H1 (cell line): ENCODE measurements at regions not wholly inside any gene's neighbourhood (a gene's known extent, or its start where the extent isn't known, plus 50 kb on each side); places are given as distances from the start of the nearest gene placed in this dataset.

Experiments used
- CTCF ChIA-PET: fragments of 300-600 bp; sonication (Branson Sonifier 250); formaldehyde crosslinking; loops from one replicate; lab custom pipeline; 2021; ENCODE audit not compliant: partially characterized antibody; lab: Charles Lee
- POLR2A ChIA-PET: fragments of 300-600 bp; sonication (Branson Sonifier 250); formaldehyde crosslinking; loops from one replicate; lab custom pipeline; 2021; ENCODE audit warnings: inconsistent platforms; ENCODE audit not compliant: partially characterized antibody; lab: Charles Lee
- DNase-seq, 2 experiments: peaks; one replicate each; pipeline versions ENCODE4 v3.0.0 to v3.0.0-alpha.2; 2010 to 2022; ENCODE audit warnings: low spot score in 2 of 2, low read depth in 1 of 2, mixed read lengths in 1 of 2
- FAIRE-seq: peaks from 2 replicates; lab custom pipeline; 2011; peaks lifted over from hg19 to GRCh38; lab: Jason Lieb, UNC
- H2AFZ ChIP-seq: 2 replicates; pipeline ENCODE4 v1.8.1; 2012; ENCODE audit warnings: low read length, inconsistent platforms
- H2AK5ac ChIP-seq: 2 replicates; pipeline ENCODE4 v1.6.1; 2013; ENCODE audit warnings: low read depth, low read length
- H2BK120ac ChIP-seq: replicated peaks from 2 replicates; pipeline ENCODE3; 2013; ENCODE audit warnings: low read depth, low read length, inconsistent platforms
- H2BK12ac ChIP-seq: 2 replicates; pipeline ENCODE4 v1.6.1; 2013; ENCODE audit warnings: low read depth, low read length
- H2BK15ac ChIP-seq: 2 replicates; pipeline ENCODE4 v1.6.1; 2013; ENCODE audit warnings: low read length
- H2BK20ac ChIP-seq: 2 replicates; pipeline ENCODE4 v1.6.1; 2013; ENCODE audit warnings: low read length
- H2BK5ac ChIP-seq: 2 replicates; pipeline ENCODE4 v1.6.1; 2013; ENCODE audit warnings: low read depth, low read length
- H3K14ac ChIP-seq: 2 replicates; pipeline ENCODE4 v1.6.1; 2013; ENCODE audit warnings: inconsistent platforms; ENCODE audit not compliant: insufficient read length
- H3K18ac ChIP-seq: 2 replicates; pipeline ENCODE4 v1.6.1; 2013; ENCODE audit warnings: low read length; ENCODE audit errors: extremely low read depth
- H3K23ac ChIP-seq: 2 replicates; pipeline ENCODE4 v1.6.1; 2013; ENCODE audit warnings: inconsistent platforms; ENCODE audit not compliant: insufficient read length
- H3K23me2 ChIP-seq: 2 replicates; pipeline ENCODE4 v1.6.1; 2013; ENCODE audit warnings: low read depth, low read length
- H3K27ac ChIP-seq: 2 replicates; pipeline ENCODE4 v1.6.1; 2011; ENCODE audit warnings: low read depth, low read length, inconsistent platforms
- H3K27me3 ChIP-seq, 4 experiments: replicated peaks in 1 of 4; 1 replicate in 1 of 4; 2 replicates in 3 of 4; pipeline versions ENCODE4 v1.6.1 to v1.8.1; 2011 to 2013; ENCODE audit warnings: low read length in 3 of 4, mild to moderate bottlenecking in 3 of 4, inconsistent platforms in 2 of 4, mixed read lengths in 2 of 4, moderate library complexity in 1 of 4; ENCODE audit not compliant: control insufficient read depth in 3 of 4, insufficient read depth in 3 of 4; ENCODE audit errors: extremely low read depth in 1 of 4
- H3K36me3 ChIP-seq, 4 experiments: 2 replicates each; pipeline versions ENCODE4 v1.6.1 to v1.8.1; 2011 to 2013; ENCODE audit warnings: mild to moderate bottlenecking in 4 of 4, low read length in 3 of 4, moderate library complexity in 2 of 4, control low read depth in 1 of 4, inconsistent platforms in 1 of 4; ENCODE audit not compliant: insufficient read depth in 4 of 4, control insufficient read depth in 2 of 4
- H3K4ac ChIP-seq: replicated peaks from 2 replicates; pipeline ENCODE3; 2013; ENCODE audit warnings: low read length, low read depth, mixed read lengths, inconsistent platforms; ENCODE audit not compliant: insufficient read length
- H3K4me1 ChIP-seq, 4 experiments: replicated peaks in 1 of 4; 1 replicate in 1 of 4; 2 replicates in 3 of 4; pipeline versions ENCODE4 v1.6.1 to v1.8.1; 2011 to 2013; ENCODE audit warnings: low read length in 3 of 4, inconsistent platforms in 2 of 4, mixed read lengths in 1 of 4; ENCODE audit not compliant: insufficient read depth in 4 of 4, control insufficient read depth in 3 of 4
- H3K4me2 ChIP-seq, 2 experiments: 2 replicates each; pipeline versions ENCODE4 v1.6.1 to v1.8.1; 2011 to 2013; ENCODE audit warnings: low read depth in 2 of 2, low read length in 2 of 2, control low read depth in 1 of 2, inconsistent platforms in 1 of 2, mild to moderate bottlenecking in 1 of 2; ENCODE audit not compliant: insufficient read depth in 1 of 2
- H3K4me3 ChIP-seq, 4 experiments: fragments of 200-600, 300-600 bp in 1 of 4; sonication (generic), shearing (Covaris generic), sonication (Bioruptor Twin) in 1 of 4; 2 replicates each; pipeline versions ENCODE4 v1.5.1 to v1.8.1; 2011 to 2016; ENCODE audit warnings: low read length in 4 of 4, low read depth in 3 of 4, control low read depth in 2 of 4, inconsistent platforms in 2 of 4, mild to moderate bottlenecking in 2 of 4, mixed read lengths in 1 of 4, moderate library complexity in 1 of 4; ENCODE audit not compliant: insufficient read depth in 2 of 4; ENCODE audit errors: extremely low read depth in 1 of 4
- H3K56ac ChIP-seq: replicated peaks from 2 replicates; pipeline ENCODE3; 2013; ENCODE audit warnings: low read depth, mild to moderate bottlenecking, mixed read lengths, low read length, inconsistent platforms; ENCODE audit not compliant: insufficient read length
- H3K79me1 ChIP-seq: 2 replicates; pipeline ENCODE4 v1.6.1; 2013; ENCODE audit warnings: low read depth, low read length, control low read depth
- H3K79me2 ChIP-seq, 2 experiments: 2 replicates each; pipeline versions ENCODE4 v1.6.1 to v1.8.1; 2012 to 2013; ENCODE audit warnings: low read length in 2 of 2, mild to moderate bottlenecking in 2 of 2, inconsistent platforms in 1 of 2; ENCODE audit not compliant: insufficient read depth in 2 of 2, control insufficient read depth in 1 of 2
- H3K9ac ChIP-seq, 4 experiments: replicated peaks in 1 of 4; 1 replicate in 1 of 4; 2 replicates in 3 of 4; pipeline versions ENCODE4 v1.6.1 to v1.8.1; 2011 to 2013; ENCODE audit warnings: low read depth in 3 of 4, low read length in 3 of 4, control low read depth in 2 of 4, mild to moderate bottlenecking in 2 of 4, moderate library complexity in 2 of 4, inconsistent platforms in 1 of 4; ENCODE audit errors: extremely low read depth in 1 of 4
- H3K9me3 ChIP-seq, 2 experiments: 2 replicates each; pipeline versions ENCODE4 v1.6.1 to v1.8.1; 2012 to 2013; ENCODE audit warnings: mild to moderate bottlenecking in 2 of 2, moderate library complexity in 2 of 2, control low read depth in 1 of 2, inconsistent platforms in 1 of 2, low read depth in 1 of 2, low read length in 1 of 2, mixed read lengths in 1 of 2; ENCODE audit not compliant: insufficient read depth in 2 of 2
- H4K20me1 ChIP-seq, 2 experiments: replicated peaks in 1 of 2; 2 replicates each; pipeline versions ENCODE3 to v1.8.1; 2011 to 2013; ENCODE audit warnings: inconsistent platforms in 2 of 2, low read length in 2 of 2, mild to moderate bottlenecking in 1 of 2; ENCODE audit not compliant: insufficient read depth in 2 of 2, control insufficient read depth in 1 of 2
- H4K5ac ChIP-seq: 2 replicates; pipeline ENCODE4 v1.6.1; 2013; ENCODE audit warnings: low read length, low read depth, mixed read lengths, inconsistent platforms; ENCODE audit not compliant: insufficient read length
- H4K8ac ChIP-seq: 2 replicates; pipeline ENCODE4 v1.8.0; 2013; ENCODE audit warnings: mild to moderate bottlenecking, moderate library complexity, low read length, inconsistent platforms; ENCODE audit not compliant: insufficient read depth; ENCODE audit errors: extremely low read depth
- H4K91ac ChIP-seq: replicated peaks from 2 replicates; pipeline ENCODE3; 2013; ENCODE audit warnings: low read length, mixed read lengths, inconsistent platforms; ENCODE audit not compliant: insufficient read length
- JUND ChIP-seq: IDR thresholded peaks from 2 replicates; pipeline ENCODE4 v1.6.1; 2011; ENCODE audit warnings: mild to moderate bottlenecking, improper control_type of control experiment, low read length
- KDM4A ChIP-seq: IDR thresholded peaks from one replicate; pipeline ENCODE4 v1.7.1; 2012; ENCODE audit warnings: low read depth, mild to moderate bottlenecking, moderate library complexity, low read length, inconsistent platforms; ENCODE audit not compliant: severe bottlenecking
- POLR2AphosphoS5 ChIP-seq: IDR thresholded peaks from 2 replicates; pipeline ENCODE4 v1.6.1; 2011; ENCODE audit warnings: low read depth, low read length
- RNF2 ChIP-seq: fragments of 200-900, 300-1000 bp; sonication (generic); IDR thresholded peaks from 2 replicates; pipeline ENCODE4 v1.7.1; 2016; ENCODE audit warnings: borderline replicate concordance, low read depth, mild to moderate bottlenecking, antibody characterized with exemption, low read length; ENCODE audit not compliant: poor library complexity, severe bottlenecking; ENCODE audit errors: missing control alignments
- SUZ12 ChIP-seq: fragments of 200-600 bp; sonication (generic); IDR thresholded peaks from 2 replicates; pipeline ENCODE4 v1.6.1; 2012; ENCODE audit warnings: mild to moderate bottlenecking, inconsistent platforms, low read length, moderate library complexity, mixed read lengths
- TAF1 ChIP-seq: IDR thresholded peaks from 2 replicates; pipeline ENCODE4 v1.6.1; 2011; ENCODE audit warnings: mild to moderate bottlenecking, low read depth, low read length
- TCF12 ChIP-seq: IDR thresholded peaks from 2 replicates; pipeline ENCODE4 v1.6.1; 2011; ENCODE audit warnings: low read depth, mild to moderate bottlenecking, low read length
- YY1 ChIP-seq: IDR thresholded peaks from 2 replicates; pipeline ENCODE4 v1.6.1; 2011; ENCODE audit warnings: low read depth, mild to moderate bottlenecking, low read length

DNA sequence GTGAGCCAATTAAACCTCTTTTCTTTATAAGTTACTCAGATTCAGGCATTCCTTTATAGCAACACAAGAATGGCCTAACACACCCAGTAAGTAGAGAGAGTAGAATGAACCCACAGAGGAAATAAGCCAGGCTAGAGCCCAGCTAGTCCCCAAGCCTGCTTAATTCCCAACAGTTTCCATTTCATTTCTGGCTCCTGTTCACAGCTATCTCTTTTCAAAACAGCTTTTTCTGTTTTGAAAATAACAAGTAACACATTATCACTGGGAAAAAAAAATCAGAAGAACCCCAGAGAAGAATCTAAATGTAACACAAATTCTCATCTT, 69.0 kb downstream of the HSPB8 start:
- peaks cover 0 to 2% (median 0%) of the 10 kb centered on the region in 4 experiments; a peak in 2 of 7 replicates for H3K27me3 ChIP-seq
- H3K9ac ChIP-seq, result no peak overlapping the region
- no peaks in the 10 kb centered on the region for H3K36me3 ChIP-seq
- no peaks in the 10 kb centered on the region for H3K79me2 ChIP-seq
- no peak overlapping the region for H2BK120ac ChIP-seq
- no peak overlapping the region for H3K14ac ChIP-seq
- H4K8ac ChIP-seq, result no peak overlapping the region
- no peak overlapping the region for H2AK5ac ChIP-seq
- H2AFZ ChIP-seq, result no peak overlapping the region
- no peak overlapping the region for H3K27ac ChIP-seq
- no peak overlapping the region for H2BK12ac ChIP-seq
- no peaks in the 10 kb centered on the region for H3K9me3 ChIP-seq
- no peaks in the 10 kb centered on the region for H3K23me2 ChIP-seq
- no peak for FAIRE-seq
- DNase-seq, result no peak
- no peak overlapping the region for H4K5ac ChIP-seq
- no peaks in the 10 kb centered on the region for H4K20me1 ChIP-seq
- no peak overlapping the region for H4K91ac ChIP-seq
- H2BK15ac ChIP-seq, result no peak overlapping the region
- H3K79me1 ChIP-seq, result no peaks in the 10 kb centered on the region
- no peak overlapping the region for H2BK20ac ChIP-seq
- POLR2A ChIA-PET, result no interaction called here
- no peak overlapping the region for H3K56ac ChIP-seq
- CTCF ChIA-PET, result interaction anchor here (1.5 to 1.9 kb wide), 2 partner anchors 11 to 12 kb away, joined by 3 to 5 read pairs; no protein-coding TSS in a partner anchor
- H3K4me2 ChIP-seq, result no peak overlapping the region
- H3K4me3 ChIP-seq, result no peak overlapping the region
- peaks cover 0 to 3% (median 0%) of the 10 kb centered on the region in 4 experiments; a peak in 1 of 7 replicates for H3K4me1 ChIP-seq
- no peak overlapping the region for H3K18ac ChIP-seq
- TF ChIP-seq TCF12 (no peak), RNF2 (no peak), KDM4A (no peak), TAF1 (no peak), SUZ12 (no peak), YY1 (no peak), JUND (no peak), POLR2AphosphoS5 (no peak)
- H2BK5ac ChIP-seq, result no peak overlapping the region
- H3K4ac ChIP-seq, result no peak overlapping the region
- no peak overlapping the region for H3K23ac ChIP-seq
